ENCODE measurements at regions not wholly inside any gene's neighbourhood (a gene's known extent, or its start where the extent isn't known, plus 50 kb on each side); places are given as distances from the start of the nearest gene placed in this dataset.
"Not testable (repeated sequence)": the region's sequence is repeated elsewhere in the genome, so short reads cannot be mapped to it uniquely, and the experiment has no call there.

DNA sequence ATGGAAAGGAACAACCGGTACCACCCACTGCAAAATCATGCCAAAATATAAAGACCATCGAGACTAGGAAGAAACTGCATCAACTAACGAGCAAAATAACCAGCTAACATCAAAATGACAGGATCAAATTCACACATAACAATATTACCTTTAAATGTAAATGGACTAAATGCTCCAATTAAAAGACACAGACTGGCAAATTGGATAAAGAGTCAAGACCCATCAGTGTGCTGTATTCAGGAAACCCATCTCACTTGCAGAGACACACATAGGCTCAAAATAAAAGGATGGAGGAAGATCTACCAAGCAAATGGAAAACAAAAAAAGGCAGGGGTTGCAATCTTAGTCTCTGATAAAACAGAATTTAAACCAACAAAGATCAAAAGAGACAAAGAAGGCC lies 144.4 kb downstream of the IBTK start:
- TF ChIP-seq EP300 (IDR thresholded peaks at IDR 0.05; ENCODE audit: borderline replicate concordance in 1 of 2, low read depth in 2 of 2, low read length in 2 of 2); POLR2A (IDR thresholded peaks at IDR 0.05; ENCODE audit: control extremely low read depth in 1 of 2, low read depth in 2 of 2, low read length in 2 of 2): not testable (repeated sequence)
- TF ChIP-seq, protein P1, sequence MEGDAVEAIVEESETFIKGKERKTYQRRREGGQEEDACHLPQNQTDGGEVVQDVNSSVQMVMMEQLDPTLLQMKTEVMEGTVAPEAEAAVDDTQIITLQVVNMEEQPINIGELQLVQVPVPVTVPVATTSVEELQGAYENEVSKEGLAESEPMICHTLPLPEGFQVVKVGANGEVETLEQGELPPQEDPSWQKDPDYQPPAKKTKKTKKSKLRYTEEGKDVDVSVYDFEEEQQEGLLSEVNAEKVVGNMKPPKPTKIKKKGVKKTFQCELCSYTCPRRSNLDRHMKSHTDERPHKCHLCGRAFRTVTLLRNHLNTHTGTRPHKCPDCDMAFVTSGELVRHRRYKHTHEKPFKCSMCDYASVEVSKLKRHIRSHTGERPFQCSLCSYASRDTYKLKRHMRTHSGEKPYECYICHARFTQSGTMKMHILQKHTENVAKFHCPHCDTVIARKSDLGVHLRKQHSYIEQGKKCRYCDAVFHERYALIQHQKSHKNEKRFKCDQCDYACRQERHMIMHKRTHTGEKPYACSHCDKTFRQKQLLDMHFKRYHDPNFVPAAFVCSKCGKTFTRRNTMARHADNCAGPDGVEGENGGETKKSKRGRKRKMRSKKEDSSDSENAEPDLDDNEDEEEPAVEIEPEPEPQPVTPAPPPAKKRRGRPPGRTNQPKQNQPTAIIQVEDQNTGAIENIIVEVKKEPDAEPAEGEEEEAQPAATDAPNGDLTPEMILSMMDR (IDR thresholded peaks at IDR 0.05; ENCODE audit: control extremely low read depth in 1 of 3, insufficient read depth in 1 of 3, low read depth in 1 of 3, low read length in 3 of 3): not testable (repeated sequence)

All from H1 (cell line).